ENCODE measurements at regions not wholly inside any gene's neighbourhood (a gene's known extent, or its start where the extent isn't known, plus 50 kb on each side); places are given as distances from the start of the nearest gene placed in this dataset.

DNA sequence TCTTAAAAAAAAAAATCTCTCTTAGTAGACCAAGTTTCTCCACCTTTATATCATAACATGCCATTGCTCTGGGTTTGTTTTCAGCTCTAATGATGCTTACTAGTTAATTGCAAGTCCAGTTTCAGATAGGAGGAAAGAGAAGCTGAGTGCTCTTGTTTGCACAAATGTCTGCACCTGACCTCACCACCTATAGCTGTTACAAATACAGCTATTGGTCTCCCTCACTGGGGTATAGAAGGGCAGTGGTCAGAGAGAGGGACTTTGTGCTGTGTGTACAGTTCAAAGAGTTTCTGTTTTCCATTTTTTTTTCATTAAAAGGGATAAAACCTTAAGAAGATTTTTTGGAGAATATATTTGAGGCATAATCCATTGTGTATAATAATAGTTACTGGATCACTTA, 52.7 kb downstream of the TAS2R16 start:
- ChIA-PET CTCF (no interaction called here), POLR2A (no interaction called here)
- Histone ChIP-seq H3K79me2 (ENCODE audit: control insufficient read depth, insufficient read depth, low read length) (no peaks in the 10 kb centered on the region), H4K20me1 (replicated peaks; ENCODE audit: control insufficient read depth, extremely low read depth, insufficient read depth, low read length) (no peaks in the 10 kb centered on the region), H3K9me1 (replicated peaks; ENCODE audit: control insufficient read depth, extremely low read depth, insufficient read depth, low read length) (no peaks in the 10 kb centered on the region), H3K27ac (ENCODE audit: insufficient read depth, low read depth, low read length) (no peak overlapping the region), H3K4me2 (ENCODE audit: insufficient read depth, low read length) (no peak overlapping the region), H3K9ac (replicated peaks; ENCODE audit: extremely low read depth, insufficient read depth, low read length) (no peak overlapping the region), H3K4me3 (replicated peaks in 1 of 3; ENCODE audit: insufficient read depth in 1 of 3, low read depth in 1 of 3, low read length in 3 of 3) (no peak overlapping the region), H3K27me3 (ENCODE audit: control insufficient read depth in 2 of 2, insufficient read depth in 2 of 2, low read length in 2 of 2) (no peaks in the 10 kb centered on the region), H3K4me1 (ENCODE audit: control insufficient read depth, extremely low read depth, insufficient read depth, low read length) (no peaks in the 10 kb centered on the region), H3K9me3 (replicated peaks; ENCODE audit: control insufficient read depth, insufficient read depth, low read length) (no peaks in the 10 kb centered on the region), H3K36me3 (ENCODE audit: control insufficient read depth in 2 of 2, extremely low read depth in 1 of 2, insufficient read depth in 2 of 2, low read length in 2 of 2) (no peaks in the 10 kb centered on the region), H2AFZ (ENCODE audit: low read depth, low read length) (no peak overlapping the region)
- intact Hi-C loops (cut with micrococcal nuclease) = no loop called here
- DNase-seq (ENCODE audit: low read depth, low spot score) (no peak), FAIRE-seq (no peak)
- dilution Hi-C loops (cut with MboI; ENCODE audit: extremely low pct_ligation_motif_present, low sequenced_read_pairs) = no loop called here
- no TSS peak for BruUV-seq (replicated peaks)
- TF ChIP-seq, protein P1, sequence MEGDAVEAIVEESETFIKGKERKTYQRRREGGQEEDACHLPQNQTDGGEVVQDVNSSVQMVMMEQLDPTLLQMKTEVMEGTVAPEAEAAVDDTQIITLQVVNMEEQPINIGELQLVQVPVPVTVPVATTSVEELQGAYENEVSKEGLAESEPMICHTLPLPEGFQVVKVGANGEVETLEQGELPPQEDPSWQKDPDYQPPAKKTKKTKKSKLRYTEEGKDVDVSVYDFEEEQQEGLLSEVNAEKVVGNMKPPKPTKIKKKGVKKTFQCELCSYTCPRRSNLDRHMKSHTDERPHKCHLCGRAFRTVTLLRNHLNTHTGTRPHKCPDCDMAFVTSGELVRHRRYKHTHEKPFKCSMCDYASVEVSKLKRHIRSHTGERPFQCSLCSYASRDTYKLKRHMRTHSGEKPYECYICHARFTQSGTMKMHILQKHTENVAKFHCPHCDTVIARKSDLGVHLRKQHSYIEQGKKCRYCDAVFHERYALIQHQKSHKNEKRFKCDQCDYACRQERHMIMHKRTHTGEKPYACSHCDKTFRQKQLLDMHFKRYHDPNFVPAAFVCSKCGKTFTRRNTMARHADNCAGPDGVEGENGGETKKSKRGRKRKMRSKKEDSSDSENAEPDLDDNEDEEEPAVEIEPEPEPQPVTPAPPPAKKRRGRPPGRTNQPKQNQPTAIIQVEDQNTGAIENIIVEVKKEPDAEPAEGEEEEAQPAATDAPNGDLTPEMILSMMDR (IDR thresholded peaks at IDR 0.05; ENCODE audit: extremely low read depth in 1 of 2, insufficient read depth in 1 of 2, low read depth in 1 of 2, low read length in 2 of 2) = no peak
- TF ChIP-seq FOS (IDR thresholded peaks at IDR 0.05; ENCODE audit: borderline replicate concordance, insufficient read depth, low read length) (no peak), JUN (IDR thresholded peaks at IDR 0.05; ENCODE audit: borderline replicate concordance, insufficient read depth, insufficient read length, low read depth) (no peak), MYC (IDR thresholded peaks at IDR 0.05; ENCODE audit: low read depth, low read length) (no peak), GATA2 (IDR thresholded peaks at IDR 0.05; ENCODE audit: insufficient read depth, insufficient read length, low read depth, low read length) (no peak), POLR2AphosphoS5 (IDR thresholded peaks at IDR 0.05; ENCODE audit: insufficient read depth, low read depth, low read length) (no peak), POLR2A (IDR thresholded peaks at IDR 0.05; ENCODE audit: low read depth, low read length) (no peak), EZH2 (IDR thresholded peaks at IDR 0.05; ENCODE audit: borderline replicate concordance, low read depth, low read length, severe bottlenecking) (no peak)
- TF ChIP-seq, protein P2, sequence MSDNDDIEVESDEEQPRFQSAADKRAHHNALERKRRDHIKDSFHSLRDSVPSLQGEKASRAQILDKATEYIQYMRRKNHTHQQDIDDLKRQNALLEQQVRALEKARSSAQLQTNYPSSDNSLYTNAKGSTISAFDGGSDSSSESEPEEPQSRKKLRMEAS (IDR thresholded peaks at IDR 0.05; ENCODE audit: insufficient read depth, insufficient read length) = no peak
